ENCODE measurements at regions not wholly inside any gene's neighbourhood (a gene's known extent, or its start where the extent isn't known, plus 50 kb on each side); places are given as distances from the start of the nearest gene placed in this dataset.

GRCh38 chr14:54301359-54301758 lies 95.4 kb upstream of the CDKN3 start:
- Histone ChIP-seq H3F3A (ENCODE audit: insufficient read depth, low read depth) (no peaks in the 10 kb centered on the region), H3K79me2 (ENCODE audit: low read depth) (no peaks in the 10 kb centered on the region), H3K9me3 (ENCODE audit: insufficient read depth, low read depth) (no peaks in the 10 kb centered on the region), H3K27ac (no peak overlapping the region), H2AFZ (no peak overlapping the region), H3K27me3 (ENCODE audit: insufficient read depth, low read depth) (no peaks in the 10 kb centered on the region), H3K4me3 (no peak overlapping the region), H3K4me1 (replicated peaks; ENCODE audit: insufficient read depth) (no peaks in the 10 kb centered on the region), H3K4me2 (no peak overlapping the region), H3K9me2 (ENCODE audit: insufficient read depth) (peaks cover 3% of the 10 kb centered on the region; the same call in 1 of the 2 replicates), H3K36me3 (ENCODE audit: low read depth) (no peaks in the 10 kb centered on the region), H4K20me1 (ENCODE audit: insufficient read depth) (no peaks in the 10 kb centered on the region)
- POLR2A ChIA-PET (ENCODE audit: unreplicated experiment): no interaction called here
- no TSS peak for BruUV-seq (replicated peaks)
- TF ChIP-seq EZH2 (IDR thresholded peaks at IDR 0.05; ENCODE audit: low read depth) (no peak), CTCF (conservative IDR thresholded peaks at IDR 0.05) (no peak)
- DNase-seq: no peak
- CTCF ChIA-PET: interaction anchor here (0.7 kb wide), 1 partner anchor 112 kb away, joined by 4 read pairs; no protein-coding TSS in a partner anchor
- intact Hi-C loops (cut with micrococcal nuclease; ENCODE audit: unreplicated experiment): no loop called here

GRCh38 chr14:54306806-54307205 lies 90.0 kb upstream of the CDKN3 start:
- Histone ChIP-seq H3K4me2 (no peak overlapping the region), H3K36me3 (ENCODE audit: low read depth) (no peaks in the 10 kb centered on the region), H3K4me1 (replicated peaks; ENCODE audit: insufficient read depth) (peaks cover 11% of the 10 kb centered on the region), H3K27me3 (ENCODE audit: insufficient read depth, low read depth) (no peaks in the 10 kb centered on the region), H3K9me3 (ENCODE audit: insufficient read depth, low read depth) (no peaks in the 10 kb centered on the region; the same call in 1 of the 2 replicates), H3K9me2 (ENCODE audit: insufficient read depth) (0 out of 2 replicates have a peak, but pooled peaks cover 3% of the 10 kb centered on the region), H3F3A (ENCODE audit: insufficient read depth, low read depth) (peaks cover 8% of the 10 kb centered on the region; the same call in 1 of the 2 replicates), H3K4me3 (no peak overlapping the region), H3K27ac (no peak overlapping the region), H3K79me2 (ENCODE audit: low read depth) (no peaks in the 10 kb centered on the region), H4K20me1 (ENCODE audit: insufficient read depth) (no peaks in the 10 kb centered on the region), H2AFZ (no peak overlapping the region)
- CTCF ChIA-PET: no interaction called here
- DNase-seq: no peak
- intact Hi-C loops (cut with micrococcal nuclease; ENCODE audit: unreplicated experiment): no loop called here
- POLR2A ChIA-PET (ENCODE audit: unreplicated experiment): interaction anchor here (0.6 kb wide), 1 partner anchor 34 kb away, joined by 4 read pairs; no protein-coding TSS in a partner anchor
- no TSS peak for BruUV-seq (replicated peaks)
- TF ChIP-seq CTCF (conservative IDR thresholded peaks at IDR 0.05): no peak
- TF ChIP-seq EZH2 (IDR thresholded peaks at IDR 0.05; ENCODE audit: low read depth): no peak

GRCh38 chr14:54309615-54310014 lies 87.2 kb upstream of the CDKN3 start:
- Histone ChIP-seq H3K79me2 (ENCODE audit: low read depth) (no peaks in the 10 kb centered on the region), H3K4me1 (replicated peaks; ENCODE audit: insufficient read depth) (peaks cover 35% of the 10 kb centered on the region), H3K27me3 (ENCODE audit: insufficient read depth, low read depth) (no peaks in the 10 kb centered on the region), H2AFZ (no peak overlapping the region), H3K4me2 (no peak overlapping the region), H4K20me1 (ENCODE audit: insufficient read depth) (no peaks in the 10 kb centered on the region), H3K36me3 (ENCODE audit: low read depth) (no peaks in the 10 kb centered on the region), H3F3A (ENCODE audit: insufficient read depth, low read depth) (peaks cover 30% of the 10 kb centered on the region; the same call in 1 of the 2 replicates), H3K27ac (no peak overlapping the region), H3K9me3 (ENCODE audit: insufficient read depth, low read depth) (no peaks in the 10 kb centered on the region; the same call in 1 of the 2 replicates), H3K9me2 (ENCODE audit: insufficient read depth) (no peaks in the 10 kb centered on the region), H3K4me3 (no peak overlapping the region)
- TF ChIP-seq EZH2 (IDR thresholded peaks at IDR 0.05; ENCODE audit: low read depth) (no peak), CTCF (conservative IDR thresholded peaks at IDR 0.05) (no peak)
- ChIA-PET POLR2A (ENCODE audit: unreplicated experiment) (interaction anchor here (0.6 kb wide), 1 partner anchor 203 kb away, joined by 11 read pairs; no protein-coding TSS in a partner anchor), CTCF (no interaction called here)
- intact Hi-C loops (cut with micrococcal nuclease; ENCODE audit: unreplicated experiment): loop anchor here (5.0 kb wide), 2 partner anchors 42 to 97 kb away; no protein-coding TSS in a partner anchor
- no peak for DNase-seq
- BruUV-seq (replicated peaks): no TSS peak
